DOHH2 (cell line): ENCODE measurements at regions not wholly inside any gene's neighbourhood (a gene's known extent, or its start where the extent isn't known, plus 50 kb on each side); places are given as distances from the start of the nearest gene placed in this dataset.

Source experiments
- H3F3A ChIP-seq: fragments of 200-600 bp; sonication (generic), shearing (Covaris generic); 2 replicates; pipeline ENCODE4 v1.6.0; 2016; ENCODE audit warnings: antibody characterized with exemption, mild to moderate bottlenecking; ENCODE audit not compliant: control insufficient read depth, insufficient read depth
- H3K27ac ChIP-seq: fragments of 200-600 bp; sonication (generic); 2 replicates; pipeline ENCODE4 v1.5.1; 2014; ENCODE audit warnings: low read depth, mild to moderate bottlenecking, low read length, moderate library complexity
- H3K27me3 ChIP-seq: fragments of 200-600 bp; sonication (generic); 2 replicates; pipeline ENCODE4 v1.6.1; 2014; ENCODE audit warnings: mild to moderate bottlenecking, low read length, mixed read lengths; ENCODE audit not compliant: control insufficient read depth
- H3K36me3 ChIP-seq: fragments of 200-600 bp; sonication (generic); 2 replicates; pipeline ENCODE4 v1.6.1; 2014; ENCODE audit warnings: mild to moderate bottlenecking, low read length, moderate library complexity, mixed read lengths; ENCODE audit not compliant: control insufficient read depth
- H3K4me1 ChIP-seq: fragments of 200-600 bp; sonication (generic); 2 replicates; pipeline ENCODE4 v1.6.1; 2014; ENCODE audit warnings: mild to moderate bottlenecking, low read length, mixed read lengths; ENCODE audit not compliant: control insufficient read depth
- H3K4me2 ChIP-seq: fragments of 200-600 bp; sonication (generic); 2 replicates; pipeline ENCODE4 v1.6.0; 2014; ENCODE audit warnings: mild to moderate bottlenecking, low read length, moderate library complexity
- H3K4me3 ChIP-seq: fragments of 200-600 bp; sonication (generic); 2 replicates; pipeline ENCODE4 v1.5.1; 2014; ENCODE audit warnings: mild to moderate bottlenecking, low read length, mixed read lengths
- H3K79me2 ChIP-seq: fragments of 200-600 bp; sonication (generic); 2 replicates; pipeline ENCODE4 v1.6.1; 2014; ENCODE audit warnings: mild to moderate bottlenecking, low read length, mixed read lengths; ENCODE audit not compliant: control insufficient read depth
- H3K9me2 ChIP-seq: fragments of 200-600 bp; sonication (generic); replicated peaks from 2 replicates; pipeline ENCODE4 v1.6.1; 2014; ENCODE audit warnings: mild to moderate bottlenecking, low read length, mixed read lengths; ENCODE audit not compliant: control insufficient read depth
- H3K9me3 ChIP-seq: fragments of 200-600 bp; sonication (generic); 2 replicates; pipeline ENCODE4 v1.6.1; 2014; ENCODE audit warnings: antibody characterized with exemption, low read length, mixed read lengths; ENCODE audit not compliant: control insufficient read depth, insufficient read depth
- H4K20me1 ChIP-seq: fragments of 200-600 bp; sonication (generic); 2 replicates; pipeline ENCODE4 v1.6.0; 2014; ENCODE audit warnings: low read depth, mild to moderate bottlenecking, antibody characterized with exemption, low read length, moderate library complexity; ENCODE audit not compliant: control insufficient read depth, insufficient read depth
- CTCF ChIP-seq: fragments of 200-600 bp; sonication (generic); IDR thresholded peaks from one replicate; pipeline ENCODE4 v1.5.1; 2014; ENCODE audit warnings: antibody characterized with exemption, mild to moderate bottlenecking, low read depth, low read length; ENCODE audit not compliant: poor library complexity, severe bottlenecking
- EZH2phosphoT487 ChIP-seq: fragments of 200-600 bp; sonication (generic); IDR thresholded peaks from 2 replicates; pipeline ENCODE4 v1.6.1; 2017; ENCODE audit warnings: borderline replicate concordance, mild to moderate bottlenecking, antibody characterized with exemption, low read length, moderate library complexity, mixed read lengths

- Histone ChIP-seq H3K4me3 (no peak overlapping the region), H3K4me1 (no peaks in the 10 kb centered on the region), H3K27me3 (no peaks in the 10 kb centered on the region), H3K36me3 (no peaks in the 10 kb centered on the region), H3K27ac (no peak overlapping the region), H4K20me1 (no peaks in the 10 kb centered on the region), H3K9me3 (no peaks in the 10 kb centered on the region), H3K4me2 (no peak overlapping the region), H3K9me2 (no peaks in the 10 kb centered on the region), H3K79me2 (no peaks in the 10 kb centered on the region), H3F3A (no peaks in the 10 kb centered on the region)
- TF ChIP-seq CTCF = no peak
- TF ChIP-seq EZH2phosphoT487 = no peak
Observed at GRCh38 chr2:71794611-71795010, 341.2 kb downstream of the DYSF start.

DNA sequence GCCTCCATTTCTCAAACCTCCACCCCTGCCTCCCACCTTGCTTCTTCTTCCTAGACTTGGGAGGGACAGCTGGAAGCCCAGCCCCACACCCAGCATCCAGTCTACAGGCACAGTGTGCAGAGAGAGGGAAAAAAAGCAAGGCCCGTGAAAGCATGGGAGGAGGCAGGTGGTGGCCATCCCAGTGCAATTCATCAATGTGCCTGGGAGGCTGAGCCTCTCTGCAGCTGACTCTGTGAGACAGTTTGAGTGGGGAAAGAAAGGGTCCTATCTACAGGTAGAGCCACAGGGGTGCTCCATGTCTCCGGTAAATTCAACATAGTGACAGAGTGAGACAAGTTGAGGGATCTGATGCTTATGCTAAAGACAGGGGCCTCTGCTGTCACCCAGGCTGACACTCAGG, 340.6 kb downstream of the DYSF start:
- no peaks in the 10 kb centered on the region for H3K9me3 ChIP-seq
- no peak overlapping the region for H3K4me3 ChIP-seq
- H3K79me2 ChIP-seq = no peaks in the 10 kb centered on the region
- no peaks in the 10 kb centered on the region for H4K20me1 ChIP-seq
- no peaks in the 10 kb centered on the region for H3K9me2 ChIP-seq
- TF ChIP-seq EZH2phosphoT487 (no peak), CTCF (no peak)
- no peak overlapping the region for H3K27ac ChIP-seq
- no peaks in the 10 kb centered on the region for H3F3A ChIP-seq
- H3K36me3 ChIP-seq = no peaks in the 10 kb centered on the region
- no peaks in the 10 kb centered on the region for H3K4me1 ChIP-seq
- H3K4me2 ChIP-seq = no peak overlapping the region
- no peaks in the 10 kb centered on the region for H3K27me3 ChIP-seq

DNA sequence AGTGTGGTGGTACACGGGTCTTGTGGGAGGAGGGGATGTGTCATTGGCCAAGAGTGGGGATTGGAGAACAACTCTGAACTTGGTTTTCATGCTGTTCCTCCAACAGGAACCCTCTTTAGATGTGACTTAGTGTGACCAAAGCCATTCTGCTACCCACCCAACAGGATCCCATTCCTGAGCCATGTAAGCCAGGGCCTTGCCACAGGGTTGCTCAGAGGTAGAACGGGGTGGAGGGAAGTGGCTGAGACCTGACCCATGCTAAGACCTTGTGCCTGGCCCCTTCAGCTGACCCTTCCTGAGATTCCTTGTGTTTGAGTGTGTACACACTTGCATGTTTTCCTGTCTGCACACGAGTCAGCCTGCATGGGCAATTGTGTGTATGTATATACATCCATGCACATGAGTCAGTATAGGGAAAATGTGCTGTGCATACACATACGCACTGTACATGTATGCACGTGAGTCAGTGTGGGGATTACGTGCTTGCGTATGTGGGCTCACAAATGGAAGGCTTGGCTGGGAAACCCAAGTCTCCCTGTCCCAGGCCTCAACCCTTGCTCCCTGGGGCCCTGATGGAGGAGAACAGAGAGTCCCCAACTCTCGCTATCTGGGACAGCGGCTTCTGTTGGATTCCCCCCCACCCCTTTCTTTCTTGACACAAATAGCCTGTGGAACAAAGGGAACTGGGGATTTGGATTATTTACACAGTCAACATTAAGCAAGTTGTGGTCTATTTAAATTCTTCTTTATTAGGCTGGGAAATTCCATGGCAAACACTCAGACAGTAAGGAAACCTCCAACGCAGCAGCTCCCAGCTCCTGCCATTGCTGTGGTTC, 339.8 kb downstream of the DYSF start:
- Histone ChIP-seq H3K27ac (no peak overlapping the region), H3F3A (no peaks in the 10 kb centered on the region), H3K4me2 (no peak overlapping the region), H4K20me1 (no peaks in the 10 kb centered on the region), H3K4me1 (no peaks in the 10 kb centered on the region), H3K9me3 (no peaks in the 10 kb centered on the region), H3K36me3 (no peaks in the 10 kb centered on the region), H3K79me2 (no peaks in the 10 kb centered on the region), H3K27me3 (no peaks in the 10 kb centered on the region), H3K9me2 (no peaks in the 10 kb centered on the region), H3K4me3 (no peak overlapping the region)
- no peak for TF ChIP-seq EZH2phosphoT487
- no peak for TF ChIP-seq CTCF
